DOHH2 (cell line): ENCODE measurements at regions not wholly inside any gene's neighbourhood (a gene's known extent, or its start where the extent isn't known, plus 50 kb on each side); places are given as distances from the start of the nearest gene placed in this dataset.

Experiments
- H3F3A ChIP-seq: fragments of 200-600 bp; sonication (generic), shearing (Covaris generic); 2 replicates; pipeline ENCODE4 v1.6.0; 2016; ENCODE audit warnings: antibody characterized with exemption, mild to moderate bottlenecking; ENCODE audit not compliant: control insufficient read depth, insufficient read depth
- H3K27ac ChIP-seq: fragments of 200-600 bp; sonication (generic); 2 replicates; pipeline ENCODE4 v1.5.1; 2014; ENCODE audit warnings: low read depth, mild to moderate bottlenecking, low read length, moderate library complexity
- H3K27me3 ChIP-seq: fragments of 200-600 bp; sonication (generic); 2 replicates; pipeline ENCODE4 v1.6.1; 2014; ENCODE audit warnings: mild to moderate bottlenecking, low read length, mixed read lengths; ENCODE audit not compliant: control insufficient read depth
- H3K36me3 ChIP-seq: fragments of 200-600 bp; sonication (generic); 2 replicates; pipeline ENCODE4 v1.6.1; 2014; ENCODE audit warnings: mild to moderate bottlenecking, low read length, moderate library complexity, mixed read lengths; ENCODE audit not compliant: control insufficient read depth
- H3K4me1 ChIP-seq: fragments of 200-600 bp; sonication (generic); 2 replicates; pipeline ENCODE4 v1.6.1; 2014; ENCODE audit warnings: mild to moderate bottlenecking, low read length, mixed read lengths; ENCODE audit not compliant: control insufficient read depth
- H3K4me2 ChIP-seq: fragments of 200-600 bp; sonication (generic); 2 replicates; pipeline ENCODE4 v1.6.0; 2014; ENCODE audit warnings: mild to moderate bottlenecking, low read length, moderate library complexity
- H3K4me3 ChIP-seq: fragments of 200-600 bp; sonication (generic); 2 replicates; pipeline ENCODE4 v1.5.1; 2014; ENCODE audit warnings: mild to moderate bottlenecking, low read length, mixed read lengths
- H3K79me2 ChIP-seq: fragments of 200-600 bp; sonication (generic); 2 replicates; pipeline ENCODE4 v1.6.1; 2014; ENCODE audit warnings: mild to moderate bottlenecking, low read length, mixed read lengths; ENCODE audit not compliant: control insufficient read depth
- H3K9me2 ChIP-seq: fragments of 200-600 bp; sonication (generic); replicated peaks from 2 replicates; pipeline ENCODE4 v1.6.1; 2014; ENCODE audit warnings: mild to moderate bottlenecking, low read length, mixed read lengths; ENCODE audit not compliant: control insufficient read depth
- H3K9me3 ChIP-seq: fragments of 200-600 bp; sonication (generic); 2 replicates; pipeline ENCODE4 v1.6.1; 2014; ENCODE audit warnings: antibody characterized with exemption, low read length, mixed read lengths; ENCODE audit not compliant: control insufficient read depth, insufficient read depth
- H4K20me1 ChIP-seq: fragments of 200-600 bp; sonication (generic); 2 replicates; pipeline ENCODE4 v1.6.0; 2014; ENCODE audit warnings: low read depth, mild to moderate bottlenecking, antibody characterized with exemption, low read length, moderate library complexity; ENCODE audit not compliant: control insufficient read depth, insufficient read depth
- CTCF ChIP-seq: fragments of 200-600 bp; sonication (generic); IDR thresholded peaks from one replicate; pipeline ENCODE4 v1.5.1; 2014; ENCODE audit warnings: antibody characterized with exemption, mild to moderate bottlenecking, low read depth, low read length; ENCODE audit not compliant: poor library complexity, severe bottlenecking
- EZH2phosphoT487 ChIP-seq: fragments of 200-600 bp; sonication (generic); IDR thresholded peaks from 2 replicates; pipeline ENCODE4 v1.6.1; 2017; ENCODE audit warnings: borderline replicate concordance, mild to moderate bottlenecking, antibody characterized with exemption, low read length, moderate library complexity, mixed read lengths

- Histone ChIP-seq H4K20me1 (no peaks in the 10 kb centered on the region), H3K9me3 (no peaks in the 10 kb centered on the region), H3K4me2 (no peak overlapping the region)
These were observed 126.4 kb upstream of the GADD45A start for GRCh38 chr1:67558449-67559193.

GRCh38 chr1:67559222-67559700 is 125.7 kb upstream of the GADD45A start:
- Histone ChIP-seq H3K9me3 (no peaks in the 10 kb centered on the region), H4K20me1 (no peaks in the 10 kb centered on the region), H3K4me2 (no peak overlapping the region), H3K36me3 (no peaks in the 10 kb centered on the region), H3K9me2 (no peaks in the 10 kb centered on the region), H3K79me2 (no peaks in the 10 kb centered on the region), H3K4me3 (no peak overlapping the region), H3F3A (no peaks in the 10 kb centered on the region), H3K27me3 (peaks cover 5% of the 10 kb centered on the region; the same call in 1 of the 2 replicates), H3K27ac (no peak overlapping the region), H3K4me1 (no peaks in the 10 kb centered on the region)
- no peak for TF ChIP-seq EZH2phosphoT487
- TF ChIP-seq CTCF = no peak

More at GRCh38 chr1:67558449-67559193, 126.4 kb upstream of the GADD45A start:
- Histone ChIP-seq H3K79me2 (no peaks in the 10 kb centered on the region), H3K36me3 (no peaks in the 10 kb centered on the region), H3F3A (no peaks in the 10 kb centered on the region), H3K4me3 (no peak overlapping the region), H3K27ac (no peak overlapping the region), H3K4me1 (no peaks in the 10 kb centered on the region), H3K9me2 (no peaks in the 10 kb centered on the region), H3K27me3 (peaks cover 5% of the 10 kb centered on the region; the same call in 1 of the 2 replicates)
- no peak for TF ChIP-seq EZH2phosphoT487
- TF ChIP-seq CTCF = no peak

- Histone ChIP-seq H3F3A (no peaks in the 10 kb centered on the region), H3K27me3 (peaks cover 5% of the 10 kb centered on the region; the same call in 1 of the 2 replicates), H3K27ac (no peak overlapping the region), H3K4me2 (no peak overlapping the region), H3K9me2 (no peaks in the 10 kb centered on the region), H3K36me3 (no peaks in the 10 kb centered on the region), H4K20me1 (no peaks in the 10 kb centered on the region), H3K9me3 (no peaks in the 10 kb centered on the region), H3K4me1 (no peaks in the 10 kb centered on the region), H3K79me2 (no peaks in the 10 kb centered on the region), H3K4me3 (no peak overlapping the region)
- TF ChIP-seq EZH2phosphoT487 = no peak
- no peak for TF ChIP-seq CTCF
These were observed 124.3 kb upstream of the GADD45A start for GRCh38 chr1:67560580-67561255.
